HUES6 (cell line): ENCODE measurements at regions not wholly inside any gene's neighbourhood (a gene's known extent, or its start where the extent isn't known, plus 50 kb on each side); places are given as distances from the start of the nearest gene placed in this dataset.

Source experiments
- H3K27ac ChIP-seq: 2 replicates; pipeline ENCODE4 v1.7.0; 2013; ENCODE audit warnings: low read depth, mild to moderate bottlenecking, low read length, inconsistent platforms
- H3K27me3 ChIP-seq: 2 replicates; pipeline ENCODE4 v1.6.1; 2013; ENCODE audit warnings: low read length; ENCODE audit not compliant: control insufficient read depth, insufficient read depth
- H3K36me3 ChIP-seq: 2 replicates; pipeline ENCODE4 v1.6.1; 2013; ENCODE audit warnings: low read length; ENCODE audit not compliant: control insufficient read depth, insufficient read depth
- H3K4me1 ChIP-seq: 2 replicates; pipeline ENCODE4 v1.6.1; 2013; ENCODE audit warnings: low read length; ENCODE audit not compliant: control insufficient read depth, insufficient read depth
- H3K4me3 ChIP-seq: 2 replicates; pipeline ENCODE4 v1.5.1; 2013; ENCODE audit warnings: low read depth, low read length
- H3K9ac ChIP-seq: one replicate; pipeline ENCODE4 v1.6.1; 2013; ENCODE audit warnings: mild to moderate bottlenecking, low read length
- H3K9me3 ChIP-seq: 2 replicates; pipeline ENCODE4 v1.6.1; 2013; ENCODE audit warnings: low read depth, low read length; ENCODE audit not compliant: control insufficient read depth, insufficient read depth

GRCh38 chr13:108387156-108387555 lies 117.6 kb downstream of the TNFSF13B start:
- H3K4me1 ChIP-seq, result no peaks in the 10 kb centered on the region
- H3K27ac ChIP-seq, result no peak overlapping the region
- no peak overlapping the region for H3K9ac ChIP-seq

DNA sequence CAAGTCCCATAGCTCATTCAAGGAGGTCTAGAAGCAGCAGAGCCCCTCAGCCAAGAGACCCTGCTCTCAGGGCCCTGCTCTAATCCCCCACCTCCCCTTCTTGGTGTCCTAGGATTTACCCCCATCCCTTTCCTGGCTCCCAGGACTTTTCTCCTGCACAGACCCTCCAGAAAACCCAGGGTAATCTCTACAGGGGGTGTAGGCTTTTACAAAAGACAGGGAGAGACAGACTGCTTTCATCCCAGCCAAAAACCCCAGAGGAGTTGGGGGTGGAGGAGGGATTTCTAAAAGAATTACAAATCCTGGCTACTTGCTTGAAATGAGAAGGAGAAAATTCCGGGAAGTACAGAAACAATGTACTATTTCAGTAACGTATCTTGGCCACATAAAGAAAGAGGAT lies 133.3 kb downstream of the TNFSF13B start:
- no peaks in the 10 kb centered on the region for H3K4me1 ChIP-seq
- H3K9ac ChIP-seq, result no peak overlapping the region

More at GRCh38 chr13:108387156-108387555, 117.6 kb downstream of the TNFSF13B start:
- Histone ChIP-seq H3K27me3 (no peaks in the 10 kb centered on the region), H3K36me3 (no peaks in the 10 kb centered on the region), H3K9me3 (no peaks in the 10 kb centered on the region), H3K4me3 (no peak overlapping the region)

GRCh38 chr13:108407495-108407894 lies 138.0 kb downstream of the TNFSF13B start:
- Histone ChIP-seq H3K27me3 (no peaks in the 10 kb centered on the region), H3K4me3 (no peak overlapping the region), H3K9ac (no peak overlapping the region), H3K4me1 (no peaks in the 10 kb centered on the region), H3K9me3 (peaks cover 3% of the 10 kb centered on the region; the same call in 1 of the 2 replicates), H3K36me3 (no peaks in the 10 kb centered on the region), H3K27ac (no peak overlapping the region)

More for the DNA sequence above, 133.3 kb downstream of the TNFSF13B start:
- Histone ChIP-seq H3K27me3 (no peaks in the 10 kb centered on the region), H3K27ac (no peak overlapping the region), H3K9me3 (no peaks in the 10 kb centered on the region), H3K4me3 (no peak overlapping the region), H3K36me3 (no peaks in the 10 kb centered on the region)

GRCh38 chr13:108408672-108409071 lies 139.2 kb downstream of the TNFSF13B start:
- H3K4me3 ChIP-seq, result no peak overlapping the region
- no peaks in the 10 kb centered on the region for H3K27me3 ChIP-seq
- peaks cover 3% of the 10 kb centered on the region; the same call in 1 of the 2 replicates for H3K9me3 ChIP-seq
- H3K27ac ChIP-seq, result no peak overlapping the region
- H3K4me1 ChIP-seq, result no peaks in the 10 kb centered on the region
- H3K36me3 ChIP-seq, result no peaks in the 10 kb centered on the region
- no peak overlapping the region for H3K9ac ChIP-seq

- H3K9me3 ChIP-seq, result peaks cover 3% of the 10 kb centered on the region; the same call in 1 of the 2 replicates
- no peak overlapping the region for H3K27ac ChIP-seq
Measured at GRCh38 chr13:108409730-108410129, 140.2 kb downstream of the TNFSF13B start.

GRCh38 chr13:108419768-108420167 lies 150.2 kb downstream of the TNFSF13B start:
- no peak overlapping the region for H3K4me3 ChIP-seq
- H3K27ac ChIP-seq, result no peak overlapping the region
- H3K36me3 ChIP-seq, result no peaks in the 10 kb centered on the region
- no peaks in the 10 kb centered on the region for H3K4me1 ChIP-seq
- 0 out of 2 replicates have a peak, but pooled peaks cover 2% of the 10 kb centered on the region for H3K9me3 ChIP-seq
- H3K9ac ChIP-seq, result no peak overlapping the region
- H3K27me3 ChIP-seq, result no peaks in the 10 kb centered on the region

More at GRCh38 chr13:108409730-108410129, 140.2 kb downstream of the TNFSF13B start:
- no peaks in the 10 kb centered on the region for H3K4me1 ChIP-seq
- no peaks in the 10 kb centered on the region for H3K36me3 ChIP-seq
- H3K9ac ChIP-seq, result no peak overlapping the region
- no peaks in the 10 kb centered on the region for H3K27me3 ChIP-seq
- no peak overlapping the region for H3K4me3 ChIP-seq

GRCh38 chr13:108425056-108425455 lies 155.5 kb downstream of the TNFSF13B start:
- no peaks in the 10 kb centered on the region for H3K9me3 ChIP-seq
- no peaks in the 10 kb centered on the region for H3K36me3 ChIP-seq
- H3K4me3 ChIP-seq, result no peak overlapping the region
- H3K27me3 ChIP-seq, result no peaks in the 10 kb centered on the region
- H3K9ac ChIP-seq, result no peak overlapping the region
- H3K4me1 ChIP-seq, result no peaks in the 10 kb centered on the region
- H3K27ac ChIP-seq, result no peak overlapping the region

GRCh38 chr13:108426893-108427292 lies 157.4 kb downstream of the TNFSF13B start:
- Histone ChIP-seq H3K27me3 (no peaks in the 10 kb centered on the region), H3K4me3 (no peak overlapping the region), H3K9ac (no peak overlapping the region), H3K4me1 (no peaks in the 10 kb centered on the region), H3K36me3 (no peaks in the 10 kb centered on the region), H3K27ac (no peak overlapping the region), H3K9me3 (no peaks in the 10 kb centered on the region)

GRCh38 chr13:108427355-108427754 lies 157.8 kb downstream of the TNFSF13B start:
- Histone ChIP-seq H3K27ac (no peak overlapping the region), H3K27me3 (no peaks in the 10 kb centered on the region), H3K4me1 (no peaks in the 10 kb centered on the region), H3K9ac (no peak overlapping the region), H3K36me3 (no peaks in the 10 kb centered on the region), H3K4me3 (no peak overlapping the region), H3K9me3 (no peaks in the 10 kb centered on the region)

DNA sequence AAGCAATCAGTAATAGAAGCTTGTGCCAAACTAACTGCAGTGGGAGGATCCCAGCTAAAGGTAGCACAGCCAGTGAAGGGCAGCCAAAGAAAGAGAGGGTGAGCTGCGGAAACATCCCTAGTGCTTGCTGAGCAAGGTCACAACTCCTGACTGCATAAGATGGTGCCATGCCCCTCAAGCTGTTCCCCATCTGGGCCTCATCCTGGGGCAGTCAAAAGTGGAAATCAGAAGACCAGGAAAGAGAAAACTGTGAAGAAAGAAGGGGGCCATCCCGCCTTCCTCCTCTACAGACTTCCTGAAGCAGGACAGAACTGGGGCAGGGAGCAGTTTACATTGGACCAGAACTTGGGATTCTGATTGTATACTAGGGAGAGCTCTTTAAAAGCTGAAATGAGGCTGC lies 159.2 kb downstream of the TNFSF13B start:
- Histone ChIP-seq H3K27me3 (no peaks in the 10 kb centered on the region), H3K9me3 (no peaks in the 10 kb centered on the region), H3K9ac (no peak overlapping the region), H3K27ac (no peak overlapping the region), H3K4me1 (no peaks in the 10 kb centered on the region), H3K36me3 (no peaks in the 10 kb centered on the region), H3K4me3 (no peak overlapping the region)

GRCh38 chr13:108433976-108434755 lies 164.6 kb downstream of the TNFSF13B start:
- Histone ChIP-seq H3K4me1 (no peaks in the 10 kb centered on the region), H3K4me3 (no peak overlapping the region), H3K9me3 (no peaks in the 10 kb centered on the region), H3K9ac (no peak overlapping the region), H3K27me3 (no peaks in the 10 kb centered on the region), H3K27ac (no peak overlapping the region), H3K36me3 (no peaks in the 10 kb centered on the region)
